ENCODE measurements at regions not wholly inside any gene's neighbourhood (a gene's known extent, or its start where the extent isn't known, plus 50 kb on each side); places are given as distances from the start of the nearest gene placed in this dataset.
A peak's percentile ranks its signal among the peaks of the same experiment; 100 is the strongest.

GRCh38 chr13:50106559-50106958, 91.3 kb downstream of the KCNRG start:
- no peak overlapping the region for H3K9ac ChIP-seq (ENCODE audit: extremely low read depth, insufficient read length, low read length)
- H3K9me3 ChIP-seq (ENCODE audit: control insufficient read depth, low read depth, low read length), result no peaks in the 10 kb centered on the region
- H4K8ac ChIP-seq (replicated peaks; ENCODE audit: insufficient read length, low read depth, low read length), result no peak overlapping the region
- no peaks in the 10 kb centered on the region for H4K20me1 ChIP-seq (ENCODE audit: control insufficient read depth, insufficient read depth, insufficient read length)
- no peak overlapping the region for H2BK120ac ChIP-seq (ENCODE audit: low read depth, low read length, poor library complexity, severe bottlenecking)
- no peak overlapping the region for H3K56ac ChIP-seq (ENCODE audit: insufficient read length, low read depth, low read length)
- H2BK15ac ChIP-seq (ENCODE audit: low read depth, low read length), result no peak overlapping the region
- H3K4ac ChIP-seq (ENCODE audit: low read depth, low read length), result no peak overlapping the region
- no peak overlapping the region for H4K91ac ChIP-seq (ENCODE audit: insufficient read length, low read depth, low read length)
- H2BK5ac ChIP-seq (ENCODE audit: insufficient read length, low read length), result no peak overlapping the region
- H3K14ac ChIP-seq (ENCODE audit: insufficient read depth, low read length), result no peak overlapping the region
- H3K36me3 Mint-ChIP-seq (ENCODE audit: insufficient read depth in 1 of 3, low read depth in 3 of 3), result no peaks in the 10 kb centered on the region; a peak in 1 of 7 replicates
- H3K27ac ChIP-seq (ENCODE audit: insufficient read length, low read depth, low read length), result no peak overlapping the region
- no peaks in the 10 kb centered on the region for H3K9me3 Mint-ChIP-seq
- TF ChIP-seq, protein P1, sequence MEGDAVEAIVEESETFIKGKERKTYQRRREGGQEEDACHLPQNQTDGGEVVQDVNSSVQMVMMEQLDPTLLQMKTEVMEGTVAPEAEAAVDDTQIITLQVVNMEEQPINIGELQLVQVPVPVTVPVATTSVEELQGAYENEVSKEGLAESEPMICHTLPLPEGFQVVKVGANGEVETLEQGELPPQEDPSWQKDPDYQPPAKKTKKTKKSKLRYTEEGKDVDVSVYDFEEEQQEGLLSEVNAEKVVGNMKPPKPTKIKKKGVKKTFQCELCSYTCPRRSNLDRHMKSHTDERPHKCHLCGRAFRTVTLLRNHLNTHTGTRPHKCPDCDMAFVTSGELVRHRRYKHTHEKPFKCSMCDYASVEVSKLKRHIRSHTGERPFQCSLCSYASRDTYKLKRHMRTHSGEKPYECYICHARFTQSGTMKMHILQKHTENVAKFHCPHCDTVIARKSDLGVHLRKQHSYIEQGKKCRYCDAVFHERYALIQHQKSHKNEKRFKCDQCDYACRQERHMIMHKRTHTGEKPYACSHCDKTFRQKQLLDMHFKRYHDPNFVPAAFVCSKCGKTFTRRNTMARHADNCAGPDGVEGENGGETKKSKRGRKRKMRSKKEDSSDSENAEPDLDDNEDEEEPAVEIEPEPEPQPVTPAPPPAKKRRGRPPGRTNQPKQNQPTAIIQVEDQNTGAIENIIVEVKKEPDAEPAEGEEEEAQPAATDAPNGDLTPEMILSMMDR (conservative IDR thresholded peaks at IDR 0.05), result no peak
- H3K79me2 ChIP-seq (ENCODE audit: insufficient read depth, low read length), result no peaks in the 10 kb centered on the region
- no CpG with 5 or more reads among the region's 1 CpG for WGBS (ENCODE audit: extremely low coverage, insufficient read length, low lambda C conversion rate)
- H2AK5ac ChIP-seq (ENCODE audit: insufficient read length, low read length), result no peak overlapping the region
- no peaks in the 10 kb centered on the region for H3K79me1 ChIP-seq (ENCODE audit: insufficient read depth, low read depth, low read length, poor library complexity, severe bottlenecking)
- no peaks in the 10 kb centered on the region for H3K23me2 ChIP-seq (ENCODE audit: insufficient read length, low read depth, low read length, poor library complexity, severe bottlenecking)
- H3K4me1 Mint-ChIP-seq, result peaks cover 21 to 28% of the 10 kb centered on the region in 2 experiments
- no peak overlapping the region for H2BK12ac ChIP-seq (ENCODE audit: insufficient read length, low read depth, low read length)
- peaks cover 11% of the 10 kb centered on the region; the same call in 1 of the 2 replicates for H3K4me1 ChIP-seq (ENCODE audit: insufficient read depth, low read length)
- H3K27me3 ChIP-seq (ENCODE audit: insufficient read depth, low read length), result no peaks in the 10 kb centered on the region
- H2BK20ac ChIP-seq (ENCODE audit: low read depth, low read length, poor library complexity, severe bottlenecking), result no peak overlapping the region
- H4K5ac ChIP-seq (ENCODE audit: insufficient read length, low read depth, low read length), result no peak overlapping the region
- H3T11ph ChIP-seq (ENCODE audit: low read length), result no peak overlapping the region
- H3K4me3 Mint-ChIP-seq, result no peak overlapping the region
- no peak overlapping the region for H3K4me2 ChIP-seq (ENCODE audit: insufficient read depth, insufficient read length, low read length)
- H3K23ac ChIP-seq (ENCODE audit: insufficient read length, low read depth, low read length), result no peak overlapping the region
- H3K27ac Mint-ChIP-seq, result peak overlapping the region in 1 of 3 experiments; percentile 20; a peak in 1 of 7 replicates
- DNase-seq, result no peak
- no peak overlapping the region for H3K18ac ChIP-seq (ENCODE audit: insufficient read length, low read depth, low read length)
- H3K27me3 Mint-ChIP-seq (ENCODE audit: low read depth), result no peaks in the 10 kb centered on the region; the same call in 1 of the 2 replicates
- no peak overlapping the region for H2AFZ ChIP-seq (ENCODE audit: low read length)

All from H9 (cell line).